Right lobe of liver (tissue), 4 donors: ENCODE measurements at regions not wholly inside any gene's neighbourhood (a gene's known extent, or its start where the extent isn't known, plus 50 kb on each side); places are given as distances from the start of the nearest gene placed in this dataset.

Experiments
- POLR2A ChIP-seq: fragments of 450-650 bp; IDR thresholded peaks from one replicate; pipeline ENCODE4 v1.6.1; 2017; ENCODE audit warnings: antibody characterized with exemption, mild to moderate bottlenecking
- TF ChIP-seq, protein P1 (sequence below), 4 donors: fragments of 200-600 bp in 3 of 4; fragments of 450-650 bp in 1 of 4; IDR thresholded peaks; one replicate each; pipeline versions ENCODE4 v1.5.1 to v1.8.0; 2016 to 2022; ENCODE audit warnings: antibody characterized with exemption in 4 of 4, mild to moderate bottlenecking in 2 of 4
- donor health status: DM: no; HTN: no; CAD: no.
- donor health status: DM: no; HTN: no; CAD: no.
- donor health status: DM: no; HTN: yes; CAD: no.

DNA sequence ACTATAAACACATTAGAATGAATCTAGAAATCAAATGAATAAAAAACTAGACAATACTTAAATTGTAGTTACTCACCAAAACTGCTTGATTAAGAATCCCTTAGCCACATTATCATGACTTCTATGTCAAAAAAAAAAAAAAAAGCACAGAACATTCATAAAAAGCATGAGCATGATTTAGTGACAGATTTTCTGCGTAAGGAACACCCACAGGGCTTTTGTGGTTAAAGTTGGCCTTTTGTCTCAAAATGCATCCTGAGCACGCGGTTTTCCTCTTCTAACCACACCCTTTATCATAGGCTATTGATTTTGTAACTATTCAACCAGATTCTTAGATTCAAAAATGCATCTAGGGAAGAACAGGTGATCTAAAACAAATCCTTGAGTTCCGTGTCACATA is 334.0 kb upstream of the NR2F2 start:
- no peak for TF ChIP-seq POLR2A
- TF ChIP-seq, protein P1, sequence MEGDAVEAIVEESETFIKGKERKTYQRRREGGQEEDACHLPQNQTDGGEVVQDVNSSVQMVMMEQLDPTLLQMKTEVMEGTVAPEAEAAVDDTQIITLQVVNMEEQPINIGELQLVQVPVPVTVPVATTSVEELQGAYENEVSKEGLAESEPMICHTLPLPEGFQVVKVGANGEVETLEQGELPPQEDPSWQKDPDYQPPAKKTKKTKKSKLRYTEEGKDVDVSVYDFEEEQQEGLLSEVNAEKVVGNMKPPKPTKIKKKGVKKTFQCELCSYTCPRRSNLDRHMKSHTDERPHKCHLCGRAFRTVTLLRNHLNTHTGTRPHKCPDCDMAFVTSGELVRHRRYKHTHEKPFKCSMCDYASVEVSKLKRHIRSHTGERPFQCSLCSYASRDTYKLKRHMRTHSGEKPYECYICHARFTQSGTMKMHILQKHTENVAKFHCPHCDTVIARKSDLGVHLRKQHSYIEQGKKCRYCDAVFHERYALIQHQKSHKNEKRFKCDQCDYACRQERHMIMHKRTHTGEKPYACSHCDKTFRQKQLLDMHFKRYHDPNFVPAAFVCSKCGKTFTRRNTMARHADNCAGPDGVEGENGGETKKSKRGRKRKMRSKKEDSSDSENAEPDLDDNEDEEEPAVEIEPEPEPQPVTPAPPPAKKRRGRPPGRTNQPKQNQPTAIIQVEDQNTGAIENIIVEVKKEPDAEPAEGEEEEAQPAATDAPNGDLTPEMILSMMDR (IDR thresholded peaks at IDR 0.05) = no peak
